A673 (cell line): ENCODE measurements at regions not wholly inside any gene's neighbourhood (a gene's known extent, or its start where the extent isn't known, plus 50 kb on each side); places are given as distances from the start of the nearest gene placed in this dataset.

Experiments used
- BruUV-seq: library from RNA; stranded (reverse); fragments of 400-500 nt; replicated peaks from 2 replicates; lab custom pipeline; 2021; lab: Mats Ljungman, UMichigan
- CTCF ChIA-PET: fragments of 300-600 bp; sonication (Branson Sonifier 250); formaldehyde crosslinking; loops from one replicate; lab custom pipeline; 2022; ENCODE audit warnings: antibody characterized with exemption; lab: Charles Lee
- POLR2A ChIA-PET: fragments of 300-600 bp; sonication (Branson Sonifier 250); formaldehyde crosslinking; loops from one replicate; lab custom pipeline; 2022; ENCODE audit warnings: antibody characterized with exemption; ENCODE audit not compliant: low non-redundant PET; lab: Charles Lee
- DNase-seq: peaks from one replicate; pipeline ENCODE4 v3.0.0-alpha.2; 2015; ENCODE audit warnings: low spot score
- H3K27ac ChIP-seq: fragments of 200-600 bp; sonication (generic); 2 replicates; pipeline ENCODE4 v1.5.1; 2016; ENCODE audit warnings: mixed run types, low read depth, mild to moderate bottlenecking, mixed read lengths, antibody characterized with exemption, low read length; ENCODE audit not compliant: poor library complexity, severe bottlenecking
- H3K27me3 ChIP-seq: fragments of 200-600 bp; sonication (generic); replicated peaks from 2 replicates; pipeline ENCODE4 v1.6.1; 2017; ENCODE audit warnings: mixed run types, low read depth, mild to moderate bottlenecking, mixed read lengths, antibody characterized with exemption, low read length; ENCODE audit not compliant: insufficient read depth, poor library complexity
- H3K36me3 ChIP-seq: fragments of 200-600 bp; sonication (generic); 2 replicates; pipeline ENCODE4 v1.6.1; 2016; ENCODE audit warnings: mixed run types, mild to moderate bottlenecking, mixed read lengths, antibody characterized with exemption, low read length; ENCODE audit not compliant: insufficient read depth, poor library complexity, severe bottlenecking
- H3K4me1 ChIP-seq: fragments of 200-600 bp; sonication (generic); 2 replicates; pipeline ENCODE4 v1.6.1; 2017; ENCODE audit warnings: mixed run types, mild to moderate bottlenecking, mixed read lengths, antibody characterized with exemption, low read length; ENCODE audit not compliant: insufficient read depth, poor library complexity, severe bottlenecking
- H3K4me3 ChIP-seq: fragments of 200-600 bp; sonication (generic); 2 replicates; pipeline ENCODE4 v1.5.1; 2016; ENCODE audit warnings: low read depth, mixed run types, mild to moderate bottlenecking, mixed read lengths, low read length; ENCODE audit not compliant: poor library complexity, severe bottlenecking
- H3K9me3 ChIP-seq: fragments of 200-600 bp; sonication (generic); 2 replicates; pipeline ENCODE4 v1.6.1; 2016; ENCODE audit warnings: mixed run types, low read depth, mild to moderate bottlenecking, mixed read lengths, antibody characterized with exemption, low read length; ENCODE audit not compliant: poor library complexity, severe bottlenecking
- CTCF ChIP-seq: fragments of 300-800, 200-600 bp; sonication (generic); conservative IDR thresholded peaks from 2 replicates; pipeline ENCODE4 v1.5.1; 2017; ENCODE audit warnings: low read depth, mild to moderate bottlenecking, antibody characterized with exemption, low read length, moderate library complexity, mixed read lengths
- EZH2 ChIP-seq: fragments of 200-600 bp; sonication (generic); IDR thresholded peaks from 2 replicates; pipeline ENCODE4 v1.6.1; 2017; ENCODE audit warnings: borderline replicate concordance, low read depth, mild to moderate bottlenecking, mixed read lengths, antibody characterized with exemption, low read length; ENCODE audit not compliant: poor library complexity, severe bottlenecking
- intact Hi-C: fragments of 100-400 bp; cut with micrococcal nuclease; formaldehyde crosslinking; loops from one replicate; pipeline ENCODE4 v1.10.0; 2022; ENCODE audit not compliant: unreplicated experiment

- Histone ChIP-seq H3K4me3 (no peak overlapping the region), H3K36me3 (no peaks in the 10 kb centered on the region), H3K27ac (no peak overlapping the region), H3K9me3 (no peaks in the 10 kb centered on the region), H3K27me3 (no peaks in the 10 kb centered on the region), H3K4me1 (peaks cover 22% of the 10 kb centered on the region)
- no peak for DNase-seq
- POLR2A ChIA-PET = no interaction called here
- TF ChIP-seq EZH2 (no peak), CTCF (no peak)
- CTCF ChIA-PET = no interaction called here
- BruUV-seq = no TSS peak
- intact Hi-C loops = no loop called here
Measured at GRCh38 chr3:106805625-106806024, 571.6 kb upstream of the CCDC54 start.

- no TSS peak for BruUV-seq
- ChIA-PET CTCF (no interaction called here), POLR2A (no interaction called here)
- DNase-seq = no peak
- intact Hi-C loops = no loop called here
- H3K36me3 ChIP-seq = no peaks in the 10 kb centered on the region
- H3K4me3 ChIP-seq = no peak overlapping the region
- H3K27ac ChIP-seq = no peak overlapping the region
- no peaks in the 10 kb centered on the region for H3K27me3 ChIP-seq
- no peak for TF ChIP-seq CTCF
- no peak for TF ChIP-seq EZH2
- H3K9me3 ChIP-seq = no peaks in the 10 kb centered on the region
- H3K4me1 ChIP-seq = peaks cover 33% of the 10 kb centered on the region
Measured at GRCh38 chr3:106806964-106807363, 570.3 kb upstream of the CCDC54 start.

GRCh38 chr3:106809041-106809440 lies 568.2 kb upstream of the CCDC54 start:
- intact Hi-C loops = no loop called here
- Histone ChIP-seq H3K27ac (peak overlapping the region; percentile 9), H3K4me1 (peaks cover 23% of the 10 kb centered on the region), H3K4me3 (no peak overlapping the region), H3K36me3 (no peaks in the 10 kb centered on the region), H3K9me3 (no peaks in the 10 kb centered on the region), H3K27me3 (no peaks in the 10 kb centered on the region)
- TF ChIP-seq EZH2 = no peak
- TF ChIP-seq CTCF = no peak
- no TSS peak for BruUV-seq
- ChIA-PET POLR2A (no interaction called here), CTCF (no interaction called here)
- no peak for DNase-seq
